C4-2B (cell line): ENCODE measurements at regions not wholly inside any gene's neighbourhood (a gene's known extent, or its start where the extent isn't known, plus 50 kb on each side); places are given as distances from the start of the nearest gene placed in this dataset.

Source experiments
- H3K27ac ChIP-seq: fragments of 450-650 bp; 2 replicates; pipeline ENCODE4 v1.5.1; 2017
- CTCF ChIP-seq: fragments of 450-650 bp; conservative IDR thresholded peaks from 2 replicates; pipeline ENCODE4 v1.5.1; 2017; ENCODE audit warnings: mild to moderate bottlenecking
- ZFX ChIP-seq: fragments of 450-650 bp; IDR thresholded peaks from 2 replicates; pipeline ENCODE4 v1.6.1; 2017

- H3K27ac ChIP-seq: no peak overlapping the region
- TF ChIP-seq CTCF (no peak), ZFX (no peak)
Observed at GRCh38 chr14:82889701-82890100, 1356.0 kb upstream of the SEL1L start.

- TF ChIP-seq ZFX (no peak), CTCF (no peak)
- H3K27ac ChIP-seq: no peak overlapping the region
Observed at GRCh38 chr14:82896476-82896875, 1362.8 kb upstream of the SEL1L start.

GRCh38 chr14:82897469-82898308, 1364.0 kb upstream of the SEL1L start:
- TF ChIP-seq ZFX: no peak
- no peak for TF ChIP-seq CTCF
- H3K27ac ChIP-seq: no peak overlapping the region

GRCh38 chr14:82905762-82906161, 1372.1 kb upstream of the SEL1L start:
- no peak for TF ChIP-seq CTCF
- no peak for TF ChIP-seq ZFX
- H3K27ac ChIP-seq: no peak overlapping the region

GRCh38 chr14:82911930-82912329, 1378.3 kb upstream of the SEL1L start:
- TF ChIP-seq ZFX (no peak), CTCF (no peak)
- no peak overlapping the region for H3K27ac ChIP-seq

- TF ChIP-seq ZFX (no peak), CTCF (no peak)
- no peak overlapping the region for H3K27ac ChIP-seq
Observed at GRCh38 chr14:82913396-82913795, 1379.7 kb upstream of the SEL1L start.

GRCh38 chr14:82915381-82915780, 1381.7 kb upstream of the SEL1L start:
- no peak overlapping the region for H3K27ac ChIP-seq
- TF ChIP-seq ZFX (no peak), CTCF (no peak)
